Glutamatergic neuron (in vitro differentiated cells): ENCODE measurements at regions not wholly inside any gene's neighbourhood (a gene's known extent, or its start where the extent isn't known, plus 50 kb on each side); places are given as distances from the start of the nearest gene placed in this dataset.

Experiments used
- DNase-seq: peaks from one replicate; pipeline ENCODE4 v3.0.0; 2022
- H3K27ac Mint-ChIP-seq: one replicate; pipeline ENCODE4 v1.8.0; 2020; ENCODE audit warnings: mild to moderate bottlenecking, mixed read lengths, inconsistent platforms; ENCODE audit not compliant: unreplicated experiment
- H3K27me3 Mint-ChIP-seq: one replicate; pipeline ENCODE4 v1.8.0; 2020; ENCODE audit warnings: mild to moderate bottlenecking, moderate library complexity, mixed read lengths, inconsistent platforms; ENCODE audit not compliant: unreplicated experiment
- H3K36me3 Mint-ChIP-seq: one replicate; pipeline ENCODE4 v1.8.0; 2020; ENCODE audit warnings: mild to moderate bottlenecking, mixed read lengths, inconsistent platforms; ENCODE audit not compliant: unreplicated experiment
- H3K4me1 Mint-ChIP-seq: one replicate; pipeline ENCODE4 v1.8.0; 2020; ENCODE audit warnings: mild to moderate bottlenecking, low read depth, mixed read lengths, inconsistent platforms; ENCODE audit not compliant: unreplicated experiment
- H3K4me3 Mint-ChIP-seq: one replicate; pipeline ENCODE4 v1.8.0; 2020; ENCODE audit warnings: mild to moderate bottlenecking, mixed read lengths, inconsistent platforms; ENCODE audit not compliant: unreplicated experiment
- H3K9me3 Mint-ChIP-seq: one replicate; pipeline ENCODE4 v1.8.0; 2020; ENCODE audit warnings: mild to moderate bottlenecking, moderate library complexity, mixed read lengths, inconsistent platforms; ENCODE audit not compliant: unreplicated experiment
- CTCF ChIP-seq: fragments of 200-600 bp; sonication (generic); IDR thresholded peaks from one replicate; pipeline ENCODE4 v1.5.0; 2021; ENCODE audit not compliant: partially characterized antibody, unreplicated experiment

- H3K27me3 Mint-ChIP-seq, result peaks cover 4% of the 10 kb centered on the region
- H3K4me1 Mint-ChIP-seq, result peaks cover 22% of the 10 kb centered on the region
- no peak overlapping the region for H3K27ac Mint-ChIP-seq
- no peaks in the 10 kb centered on the region for H3K36me3 Mint-ChIP-seq
- peaks cover 3% of the 10 kb centered on the region for H3K9me3 Mint-ChIP-seq
- TF ChIP-seq CTCF, result no peak
- H3K4me3 Mint-ChIP-seq, result no peak overlapping the region
- DNase-seq, result no peak
These were observed 179.8 kb upstream of the PDE1C start for GRCh38 chr7:32250003-32250402.

- H3K9me3 Mint-ChIP-seq, result peaks cover 3% of the 10 kb centered on the region
- H3K4me3 Mint-ChIP-seq, result no peak overlapping the region
- no peak for TF ChIP-seq CTCF
- peaks cover 22% of the 10 kb centered on the region for H3K4me1 Mint-ChIP-seq
- DNase-seq, result no peak
- no peak overlapping the region for H3K27ac Mint-ChIP-seq
- peaks cover 4% of the 10 kb centered on the region for H3K27me3 Mint-ChIP-seq
- H3K36me3 Mint-ChIP-seq, result no peaks in the 10 kb centered on the region
These were observed 178.3 kb upstream of the PDE1C start for GRCh38 chr7:32248522-32248921.

- no peak overlapping the region for H3K27ac Mint-ChIP-seq
- no peak for TF ChIP-seq CTCF
- no peaks in the 10 kb centered on the region for H3K36me3 Mint-ChIP-seq
- H3K27me3 Mint-ChIP-seq, result peaks cover 4% of the 10 kb centered on the region
- peaks cover 2% of the 10 kb centered on the region for H3K9me3 Mint-ChIP-seq
- no peak overlapping the region for H3K4me3 Mint-ChIP-seq
- H3K4me1 Mint-ChIP-seq, result no peaks in the 10 kb centered on the region
- DNase-seq, result no peak
These were observed 174.7 kb upstream of the PDE1C start for GRCh38 chr7:32244806-32245345.

- Mint-ChIP-seq H3K9me3 (no peaks in the 10 kb centered on the region), H3K4me3 (no peak overlapping the region), H3K27me3 (peaks cover 4% of the 10 kb centered on the region), H3K4me1 (no peaks in the 10 kb centered on the region), H3K27ac (no peak overlapping the region), H3K36me3 (no peaks in the 10 kb centered on the region)
- TF ChIP-seq CTCF, result no peak
- DNase-seq, result no peak
These were observed 173.6 kb upstream of the PDE1C start for GRCh38 chr7:32243687-32244290.

GRCh38 chr7:32242436-32242835 lies 172.2 kb upstream of the PDE1C start:
- no peak overlapping the region for H3K4me3 Mint-ChIP-seq
- H3K27me3 Mint-ChIP-seq, result peaks cover 4% of the 10 kb centered on the region
- no peak for TF ChIP-seq CTCF
- H3K4me1 Mint-ChIP-seq, result no peaks in the 10 kb centered on the region
- no peaks in the 10 kb centered on the region for H3K9me3 Mint-ChIP-seq
- H3K27ac Mint-ChIP-seq, result no peak overlapping the region
- no peak for DNase-seq
- H3K36me3 Mint-ChIP-seq, result no peaks in the 10 kb centered on the region
